IPS DF 4.7 (cell line): ENCODE measurements at regions not wholly inside any gene's neighbourhood (a gene's known extent, or its start where the extent isn't known, plus 50 kb on each side); places are given as distances from the start of the nearest gene placed in this dataset.

Source experiments
- DNase-seq: peaks from one replicate; pipeline ENCODE4 v3.0.0-alpha.2; 2013; ENCODE audit warnings: low spot score; ENCODE audit errors: extremely low read depth

- no peak for DNase-seq
Observed at GRCh38 chr13:103143432-103143831, 77.2 kb upstream of the SLC10A2 start.

GRCh38 chr13:103142151-103142550 is 75.9 kb upstream of the SLC10A2 start:
- no peak for DNase-seq

GRCh38 chr13:103140001-103140671 is 73.9 kb upstream of the SLC10A2 start:
- DNase-seq, result peak; percentile 25

DNA sequence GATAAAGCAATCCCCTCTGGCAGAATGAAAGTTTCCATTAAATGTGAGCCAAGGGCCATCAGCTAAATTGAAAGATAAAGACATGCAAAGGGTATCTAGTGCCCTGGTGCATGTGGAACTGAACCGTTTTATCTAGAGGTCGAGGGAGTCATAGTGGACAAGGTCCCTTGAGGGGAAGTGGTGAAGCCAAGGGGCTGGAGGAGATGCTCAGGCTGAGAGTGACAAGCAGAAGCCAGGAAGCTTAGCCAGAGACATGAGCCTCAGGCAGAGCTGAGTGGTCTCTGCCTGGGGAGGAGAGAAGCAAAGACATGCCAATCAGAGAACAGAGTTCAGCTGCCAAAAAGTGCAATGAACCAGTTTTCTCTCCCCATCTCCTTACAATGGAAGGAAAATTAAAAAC is 68.1 kb upstream of the SLC10A2 start:
- DNase-seq, result no peak

GRCh38 chr13:103133556-103133955 is 67.3 kb upstream of the SLC10A2 start:
- DNase-seq, result no peak

- no peak for DNase-seq
Observed at GRCh38 chr13:103130681-103131210, 64.5 kb upstream of the SLC10A2 start.

DNA sequence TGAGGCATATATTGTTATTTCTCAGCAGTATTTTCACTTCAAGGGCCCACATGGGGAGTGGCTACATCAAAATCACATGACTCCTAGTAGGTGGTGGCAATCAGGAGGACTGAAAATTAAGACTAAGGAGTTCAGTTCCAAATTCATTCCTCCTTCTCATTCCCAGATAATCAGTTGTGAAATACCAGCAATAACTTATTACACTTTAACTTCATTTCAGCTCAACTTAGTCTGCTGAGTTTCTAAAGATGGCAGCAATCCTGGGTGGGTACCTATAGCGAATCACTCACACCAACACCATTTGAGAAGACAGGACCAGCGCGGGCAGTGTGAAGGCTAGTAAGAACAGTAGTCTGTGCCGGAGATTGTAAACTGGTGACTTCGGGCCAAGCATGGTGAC is 63.9 kb upstream of the SLC10A2 start:
- no peak for DNase-seq
